ENCODE measurements at regions not wholly inside any gene's neighbourhood (a gene's known extent, or its start where the extent isn't known, plus 50 kb on each side); places are given as distances from the start of the nearest gene placed in this dataset.

GRCh38 chr12:89189448-89189847, 162.9 kb downstream of the DUSP6 start:
- no peak for TF ChIP-seq CTCF (IDR thresholded peaks at IDR 0.05)
- TF ChIP-seq POLR2A (IDR thresholded peaks at IDR 0.05), result no peak

All from heart left ventricle (tissue), 13 donors.